ENCODE measurements at regions not wholly inside any gene's neighbourhood (a gene's known extent, or its start where the extent isn't known, plus 50 kb on each side); places are given as distances from the start of the nearest gene placed in this dataset.

DNA sequence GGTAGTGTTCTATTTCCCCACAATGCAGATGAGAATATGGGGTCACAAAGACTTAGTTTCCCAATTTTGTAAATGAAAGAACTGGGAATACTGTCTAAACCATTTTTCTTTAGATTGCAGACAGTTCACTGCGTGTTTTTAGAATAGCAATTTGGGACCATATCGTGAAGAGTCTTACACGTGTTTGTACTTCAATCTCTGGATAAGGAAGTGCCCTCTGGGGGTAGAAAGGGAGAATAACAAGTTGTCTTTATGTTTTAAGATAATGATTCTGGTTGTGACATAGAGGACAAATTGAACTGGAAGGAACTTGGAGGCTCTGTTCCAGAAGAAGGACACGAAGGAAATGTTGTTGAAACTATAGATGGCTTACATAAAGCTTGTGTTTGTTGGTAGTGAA lies 457.7 kb downstream of the CBLN2 start:
- no peak for TF ChIP-seq TAF1 (IDR thresholded peaks at IDR 0.05; ENCODE audit: low read depth, low read length)
- no peak for TF ChIP-seq POU2F2 (IDR thresholded peaks at IDR 0.05; ENCODE audit: low read depth, low read length)
- TF ChIP-seq PAX5 (IDR thresholded peaks at IDR 0.05; ENCODE audit: insufficient read depth, low read length, severe bottlenecking): no peak
- no peak for TF ChIP-seq SPI1 (IDR thresholded peaks at IDR 0.05; ENCODE audit: low read depth, low read length)
- no peak for TF ChIP-seq POLR2A (IDR thresholded peaks at IDR 0.05; ENCODE audit: low read depth, low read length)
- TF ChIP-seq POLR2AphosphoS5 (IDR thresholded peaks at IDR 0.05; ENCODE audit: low read depth, low read length): no peak
- FAIRE-seq: no peak
- DNase-seq (ENCODE audit: insufficient read length, low spot score): no peak

DNA sequence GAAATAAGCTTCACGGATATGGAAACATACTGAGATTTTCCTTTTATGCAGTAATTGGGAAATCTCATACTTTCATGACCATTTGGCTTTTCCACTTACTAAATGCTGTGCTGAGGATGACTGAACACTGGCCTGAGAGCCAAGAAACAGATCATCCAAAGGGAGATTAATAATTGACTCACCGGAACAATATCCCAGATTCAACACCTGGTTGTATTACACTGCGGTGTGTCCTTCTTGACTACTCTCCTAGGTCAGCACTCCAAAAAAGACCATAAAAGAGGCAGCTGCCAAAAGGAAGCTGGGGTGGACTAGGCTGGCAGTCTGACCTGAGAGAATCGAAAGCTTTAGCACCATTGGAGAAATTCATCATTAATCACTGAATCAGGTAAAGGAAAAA lies 469.1 kb downstream of the CBLN2 start:
- TF ChIP-seq POLR2AphosphoS5 (IDR thresholded peaks at IDR 0.05; ENCODE audit: low read depth, low read length) (no peak), POLR2A (IDR thresholded peaks at IDR 0.05; ENCODE audit: low read depth, low read length) (no peak)
- no peak for FAIRE-seq
- no peak for DNase-seq (ENCODE audit: insufficient read length, low spot score)

DNA sequence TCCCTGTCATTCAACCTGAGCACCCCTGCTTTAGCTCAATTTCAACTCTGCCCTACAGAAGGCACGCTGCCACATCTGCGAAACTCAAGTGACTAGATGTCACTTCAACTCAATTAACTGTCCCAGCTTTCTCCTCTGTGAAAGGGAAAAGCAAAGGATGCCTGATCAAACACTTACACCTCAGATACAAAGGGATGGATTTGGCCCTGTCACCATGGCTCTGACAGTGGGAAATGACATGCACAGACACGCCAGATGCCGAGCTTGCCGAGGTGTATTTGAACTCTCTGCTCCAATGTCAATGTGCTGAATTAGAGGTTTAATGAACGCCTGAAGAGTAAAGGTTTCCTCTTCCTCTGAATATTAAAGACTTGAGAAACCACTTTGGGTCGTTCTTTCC lies 481.1 kb downstream of the CBLN2 start:
- FAIRE-seq (no peak), DNase-seq (ENCODE audit: insufficient read length, low spot score) (no peak)
- TF ChIP-seq SPI1 (IDR thresholded peaks at IDR 0.05; ENCODE audit: low read depth, low read length): no peak
- no peak for TF ChIP-seq POLR2AphosphoS5 (IDR thresholded peaks at IDR 0.05; ENCODE audit: low read depth, low read length)
- no peak for TF ChIP-seq TAF1 (IDR thresholded peaks at IDR 0.05; ENCODE audit: low read depth, low read length)
- TF ChIP-seq POLR2A (IDR thresholded peaks at IDR 0.05; ENCODE audit: low read depth, low read length): no peak
- TF ChIP-seq POU2F2 (IDR thresholded peaks at IDR 0.05; ENCODE audit: low read depth, low read length): no peak
- no peak for TF ChIP-seq PAX5 (IDR thresholded peaks at IDR 0.05; ENCODE audit: insufficient read depth, low read length, severe bottlenecking)

DNA sequence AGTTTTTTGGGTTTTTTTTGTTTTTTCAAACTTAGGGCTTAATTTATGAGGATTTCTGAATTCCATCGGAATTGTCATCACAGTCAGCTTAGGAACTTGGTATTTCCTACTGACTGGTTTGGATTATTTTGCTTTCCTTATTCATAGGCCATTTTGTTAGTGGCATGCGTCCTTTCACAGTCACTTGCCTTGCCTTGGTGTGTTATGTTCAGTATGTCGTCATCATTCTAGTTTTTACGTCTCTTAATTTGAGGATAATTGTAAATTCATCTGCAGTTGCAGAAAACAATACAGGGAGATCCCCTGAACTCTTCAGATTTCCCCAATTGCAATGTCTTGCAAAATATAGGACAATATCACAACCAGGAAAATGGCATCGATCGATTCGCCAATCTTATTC lies 485.3 kb downstream of the CBLN2 start:
- FAIRE-seq: no peak
- no peak for DNase-seq (ENCODE audit: insufficient read length, low spot score)
- no peak for TF ChIP-seq POLR2AphosphoS5 (IDR thresholded peaks at IDR 0.05; ENCODE audit: low read depth, low read length)
- TF ChIP-seq PAX5 (IDR thresholded peaks at IDR 0.05; ENCODE audit: insufficient read depth, low read length, severe bottlenecking): no peak
- TF ChIP-seq POLR2A (IDR thresholded peaks at IDR 0.05; ENCODE audit: low read depth, low read length): no peak
- TF ChIP-seq POU2F2 (IDR thresholded peaks at IDR 0.05; ENCODE audit: low read depth, low read length): no peak
- TF ChIP-seq TAF1 (IDR thresholded peaks at IDR 0.05; ENCODE audit: low read depth, low read length): no peak
- TF ChIP-seq SPI1 (IDR thresholded peaks at IDR 0.05; ENCODE audit: low read depth, low read length): no peak

DNA sequence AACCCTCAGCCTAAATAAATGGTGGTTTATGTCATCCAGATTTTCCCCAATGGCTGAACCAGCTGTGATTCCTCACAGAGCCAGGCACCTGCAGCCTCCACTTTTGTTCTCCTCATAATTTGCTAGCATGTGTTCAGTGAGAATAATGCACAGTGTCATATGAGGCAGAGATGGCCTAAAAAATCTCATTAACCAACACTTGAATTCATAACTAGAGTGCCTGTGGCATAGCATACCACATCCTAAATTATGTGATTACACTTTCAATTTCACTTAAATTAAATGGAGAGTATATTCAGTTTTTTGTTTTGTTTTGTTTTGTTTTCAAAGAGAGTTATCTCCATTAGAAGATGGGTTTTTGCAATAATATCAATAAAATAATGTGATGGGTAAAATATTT lies 488.0 kb downstream of the CBLN2 start:
- FAIRE-seq: no peak
- TF ChIP-seq SPI1 (IDR thresholded peaks at IDR 0.05; ENCODE audit: low read depth, low read length): no peak
- no peak for TF ChIP-seq PAX5 (IDR thresholded peaks at IDR 0.05; ENCODE audit: insufficient read depth, low read length, severe bottlenecking)
- no peak for TF ChIP-seq POLR2AphosphoS5 (IDR thresholded peaks at IDR 0.05; ENCODE audit: low read depth, low read length)
- no peak for TF ChIP-seq POLR2A (IDR thresholded peaks at IDR 0.05; ENCODE audit: low read depth, low read length)
- no peak for TF ChIP-seq POU2F2 (IDR thresholded peaks at IDR 0.05; ENCODE audit: low read depth, low read length)
- no peak for TF ChIP-seq TAF1 (IDR thresholded peaks at IDR 0.05; ENCODE audit: low read depth, low read length)
- no peak for DNase-seq (ENCODE audit: insufficient read length, low spot score)

DNA sequence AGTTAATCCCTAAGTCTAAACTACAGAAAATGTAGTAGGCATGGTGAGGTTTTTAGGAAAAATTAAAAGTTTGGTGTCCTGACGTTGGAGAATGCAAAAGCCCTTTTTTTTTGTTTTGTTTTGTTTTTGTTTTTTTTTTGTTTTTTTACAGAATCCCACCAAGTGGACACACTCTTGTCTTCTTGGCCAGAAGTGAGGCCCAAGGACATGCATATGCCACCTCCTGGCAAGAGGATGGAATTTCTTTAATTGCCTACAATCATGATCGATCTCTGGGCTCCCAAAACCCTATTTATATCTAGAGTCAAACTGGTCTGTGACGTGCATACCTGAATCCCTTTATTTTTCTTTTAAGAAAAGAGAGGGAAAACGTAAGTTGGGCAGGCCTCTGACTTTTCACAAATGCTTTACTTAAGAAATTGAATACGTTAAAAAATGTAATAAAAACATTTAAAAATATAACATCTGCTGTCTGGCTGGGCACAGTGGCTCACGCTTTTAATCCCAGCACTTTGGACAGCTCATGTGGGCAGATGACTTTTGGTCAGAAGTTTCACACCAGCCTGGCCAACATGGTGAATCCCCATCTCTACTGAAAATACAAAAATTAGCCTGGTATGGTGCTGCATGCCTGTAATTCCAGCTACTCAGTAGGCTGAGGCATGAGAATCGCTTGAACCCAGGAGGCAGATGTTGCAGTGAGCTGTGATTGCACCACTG lies 502.7 kb downstream of the CBLN2 start:
- TF ChIP-seq SPI1 (IDR thresholded peaks at IDR 0.05; ENCODE audit: low read depth, low read length) (no peak), POU2F2 (IDR thresholded peaks at IDR 0.05; ENCODE audit: low read depth, low read length) (no peak), POLR2AphosphoS5 (IDR thresholded peaks at IDR 0.05; ENCODE audit: low read depth, low read length) (no peak), TAF1 (IDR thresholded peaks at IDR 0.05; ENCODE audit: low read depth, low read length) (no peak), PAX5 (IDR thresholded peaks at IDR 0.05; ENCODE audit: insufficient read depth, low read length, severe bottlenecking) (no peak)
- no peak for DNase-seq (ENCODE audit: insufficient read length, low spot score)

DNA sequence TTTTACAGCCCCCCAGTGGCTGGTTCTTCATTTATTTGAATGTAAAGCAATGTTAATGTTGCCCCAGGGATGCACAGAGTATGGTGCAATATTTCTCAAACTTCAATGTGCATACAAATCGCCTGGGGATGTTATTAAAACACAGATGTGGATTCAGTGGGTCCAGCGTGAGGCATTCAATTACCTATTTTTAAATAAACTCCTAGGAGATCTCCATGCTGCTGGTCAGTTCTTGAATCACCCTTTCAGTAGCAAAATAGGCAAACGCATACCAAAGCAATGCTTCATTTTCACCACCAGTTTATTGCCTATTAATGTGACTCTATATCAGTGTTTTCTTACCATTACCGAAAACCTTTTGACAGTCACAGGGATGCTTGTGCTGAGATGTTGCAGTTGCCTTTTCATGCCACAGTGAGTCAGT lies 530.7 kb downstream of the CBLN2 start:
- TF ChIP-seq SPI1 (IDR thresholded peaks at IDR 0.05; ENCODE audit: low read depth, low read length) (no peak), TAF1 (IDR thresholded peaks at IDR 0.05; ENCODE audit: low read depth, low read length) (no peak), POLR2A (IDR thresholded peaks at IDR 0.05; ENCODE audit: low read depth, low read length) (no peak), POU2F2 (IDR thresholded peaks at IDR 0.05; ENCODE audit: low read depth, low read length) (no peak), PAX5 (IDR thresholded peaks at IDR 0.05; ENCODE audit: insufficient read depth, low read length, severe bottlenecking) (no peak), POLR2AphosphoS5 (IDR thresholded peaks at IDR 0.05; ENCODE audit: low read depth, low read length) (no peak)
- no peak for FAIRE-seq
- no peak for DNase-seq (ENCODE audit: insufficient read length, low spot score)

More for the DNA sequence above, 502.7 kb downstream of the CBLN2 start:
- FAIRE-seq: no peak

DNA sequence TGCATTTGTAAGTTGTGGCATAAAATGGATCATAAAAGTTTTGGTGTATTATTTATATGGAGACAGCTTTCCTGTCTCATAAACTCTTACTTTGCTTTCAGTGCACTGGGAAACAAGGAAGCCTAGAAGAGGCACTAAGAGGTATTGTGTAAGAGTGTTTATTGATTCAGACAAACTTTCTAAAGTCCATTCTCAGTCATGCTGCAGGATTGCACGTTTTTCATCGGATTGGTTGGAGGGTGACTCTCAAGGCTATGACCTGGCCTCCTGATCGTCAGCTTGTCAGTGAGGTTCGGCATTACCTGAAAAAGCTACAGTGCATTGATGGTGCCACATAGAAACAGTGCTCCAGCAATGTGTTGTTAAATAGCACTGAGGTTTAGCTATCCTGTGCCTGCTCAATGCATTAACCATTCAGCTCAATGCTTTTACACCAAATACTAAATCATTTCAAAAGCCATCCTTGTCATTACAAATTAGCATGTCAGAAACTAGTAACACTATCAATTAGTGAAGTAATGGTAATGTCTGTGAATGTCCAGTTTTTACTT lies 545.5 kb downstream of the CBLN2 start:
- DNase-seq (ENCODE audit: insufficient read length, low spot score): no peak
- TF ChIP-seq POLR2A (IDR thresholded peaks at IDR 0.05; ENCODE audit: low read depth, low read length) (no peak), SPI1 (IDR thresholded peaks at IDR 0.05; ENCODE audit: low read depth, low read length) (no peak), POLR2AphosphoS5 (IDR thresholded peaks at IDR 0.05; ENCODE audit: low read depth, low read length) (no peak), PAX5 (IDR thresholded peaks at IDR 0.05; ENCODE audit: insufficient read depth, low read length, severe bottlenecking) (no peak), POU2F2 (IDR thresholded peaks at IDR 0.05; ENCODE audit: low read depth, low read length) (no peak), TAF1 (IDR thresholded peaks at IDR 0.05; ENCODE audit: low read depth, low read length) (no peak)
- FAIRE-seq: no peak

DNA sequence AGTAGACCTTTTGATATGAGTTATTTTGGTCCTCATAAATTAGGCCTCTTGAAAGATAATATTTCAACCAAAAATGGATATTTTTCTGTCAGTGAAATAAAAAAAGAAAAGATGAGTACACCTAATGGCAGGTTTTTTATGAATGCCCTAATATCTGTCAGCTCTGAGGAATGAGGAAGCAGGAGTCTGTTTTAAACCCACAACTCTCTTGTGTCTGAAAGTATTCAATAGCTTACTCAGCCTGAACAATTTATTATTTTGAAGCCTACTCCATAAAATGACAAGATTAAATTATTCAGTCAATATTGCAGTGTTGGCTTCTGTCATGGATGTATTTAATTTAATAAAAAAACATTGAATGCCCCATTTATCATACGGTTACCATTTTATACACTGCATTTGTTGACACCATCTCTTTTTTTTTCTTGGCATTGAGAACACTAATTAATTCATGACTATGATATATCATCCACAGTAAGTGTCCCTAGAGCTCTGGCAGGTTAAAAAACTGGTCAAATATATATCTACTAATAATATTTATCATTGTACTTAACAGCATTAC lies 548.2 kb downstream of the CBLN2 start:
- no peak for FAIRE-seq
- no peak for DNase-seq (ENCODE audit: insufficient read length, low spot score)
- TF ChIP-seq TAF1 (IDR thresholded peaks at IDR 0.05; ENCODE audit: low read depth, low read length) (no peak), SPI1 (IDR thresholded peaks at IDR 0.05; ENCODE audit: low read depth, low read length) (no peak), POLR2AphosphoS5 (IDR thresholded peaks at IDR 0.05; ENCODE audit: low read depth, low read length) (no peak), POLR2A (IDR thresholded peaks at IDR 0.05; ENCODE audit: low read depth, low read length) (no peak), POU2F2 (IDR thresholded peaks at IDR 0.05; ENCODE audit: low read depth, low read length) (no peak), PAX5 (IDR thresholded peaks at IDR 0.05; ENCODE audit: insufficient read depth, low read length, severe bottlenecking) (no peak)

Measured in GM12891 (cell line).